ENCODE measurements at regions not wholly inside any gene's neighbourhood (a gene's known extent, or its start where the extent isn't known, plus 50 kb on each side); places are given as distances from the start of the nearest gene placed in this dataset.

DNA sequence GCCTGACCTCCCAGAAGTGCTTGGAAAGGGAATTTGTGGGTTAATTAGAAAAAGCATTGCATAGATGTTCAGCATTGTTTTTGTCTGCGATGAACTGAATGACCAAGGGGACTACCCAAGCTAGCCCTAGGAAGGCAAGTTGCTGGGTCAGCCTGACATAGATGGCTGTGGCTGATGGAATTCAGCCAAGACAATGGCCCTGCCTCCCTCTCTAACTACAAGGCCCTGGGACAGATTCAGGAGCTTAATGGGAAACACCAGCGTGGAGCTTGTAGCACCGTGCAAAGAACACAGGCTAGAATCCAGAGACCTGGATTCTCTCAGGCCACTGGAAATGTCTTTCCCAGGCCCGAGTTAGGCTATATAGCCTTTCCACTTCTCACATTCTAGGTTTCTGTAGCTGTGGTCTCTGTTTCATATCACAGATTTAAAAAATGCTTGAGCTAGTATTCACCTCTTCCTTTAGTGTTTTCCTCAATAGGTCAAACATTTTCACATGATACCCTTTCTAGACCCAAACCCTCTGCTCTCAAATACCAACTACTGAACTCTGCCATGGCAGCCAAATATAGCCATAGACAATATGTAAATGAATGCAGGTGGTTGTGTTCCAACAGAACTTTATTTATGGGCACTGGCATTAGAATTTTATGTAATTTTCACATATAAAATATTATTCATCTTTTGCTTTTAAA is 294.3 kb upstream of the MEX3C start:
- TF ChIP-seq, protein P1, sequence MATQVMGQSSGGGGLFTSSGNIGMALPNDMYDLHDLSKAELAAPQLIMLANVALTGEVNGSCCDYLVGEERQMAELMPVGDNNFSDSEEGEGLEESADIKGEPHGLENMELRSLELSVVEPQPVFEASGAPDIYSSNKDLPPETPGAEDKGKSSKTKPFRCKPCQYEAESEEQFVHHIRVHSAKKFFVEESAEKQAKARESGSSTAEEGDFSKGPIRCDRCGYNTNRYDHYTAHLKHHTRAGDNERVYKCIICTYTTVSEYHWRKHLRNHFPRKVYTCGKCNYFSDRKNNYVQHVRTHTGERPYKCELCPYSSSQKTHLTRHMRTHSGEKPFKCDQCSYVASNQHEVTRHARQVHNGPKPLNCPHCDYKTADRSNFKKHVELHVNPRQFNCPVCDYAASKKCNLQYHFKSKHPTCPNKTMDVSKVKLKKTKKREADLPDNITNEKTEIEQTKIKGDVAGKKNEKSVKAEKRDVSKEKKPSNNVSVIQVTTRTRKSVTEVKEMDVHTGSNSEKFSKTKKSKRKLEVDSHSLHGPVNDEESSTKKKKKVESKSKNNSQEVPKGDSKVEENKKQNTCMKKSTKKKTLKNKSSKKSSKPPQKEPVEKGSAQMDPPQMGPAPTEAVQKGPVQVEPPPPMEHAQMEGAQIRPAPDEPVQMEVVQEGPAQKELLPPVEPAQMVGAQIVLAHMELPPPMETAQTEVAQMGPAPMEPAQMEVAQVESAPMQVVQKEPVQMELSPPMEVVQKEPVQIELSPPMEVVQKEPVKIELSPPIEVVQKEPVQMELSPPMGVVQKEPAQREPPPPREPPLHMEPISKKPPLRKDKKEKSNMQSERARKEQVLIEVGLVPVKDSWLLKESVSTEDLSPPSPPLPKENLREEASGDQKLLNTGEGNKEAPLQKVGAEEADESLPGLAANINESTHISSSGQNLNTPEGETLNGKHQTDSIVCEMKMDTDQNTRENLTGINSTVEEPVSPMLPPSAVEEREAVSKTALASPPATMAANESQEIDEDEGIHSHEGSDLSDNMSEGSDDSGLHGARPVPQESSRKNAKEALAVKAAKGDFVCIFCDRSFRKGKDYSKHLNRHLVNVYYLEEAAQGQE (IDR thresholded peaks at IDR 0.05; ENCODE audit: insufficient replicate concordance, low read depth) = no peak
- TF ChIP-seq GABPA (IDR thresholded peaks at IDR 0.05; ENCODE audit: low read depth) (no peak), POLR2AphosphoS5 (IDR thresholded peaks at IDR 0.05; ENCODE audit: low read depth) (no peak)
- TF ChIP-seq, protein P2, sequence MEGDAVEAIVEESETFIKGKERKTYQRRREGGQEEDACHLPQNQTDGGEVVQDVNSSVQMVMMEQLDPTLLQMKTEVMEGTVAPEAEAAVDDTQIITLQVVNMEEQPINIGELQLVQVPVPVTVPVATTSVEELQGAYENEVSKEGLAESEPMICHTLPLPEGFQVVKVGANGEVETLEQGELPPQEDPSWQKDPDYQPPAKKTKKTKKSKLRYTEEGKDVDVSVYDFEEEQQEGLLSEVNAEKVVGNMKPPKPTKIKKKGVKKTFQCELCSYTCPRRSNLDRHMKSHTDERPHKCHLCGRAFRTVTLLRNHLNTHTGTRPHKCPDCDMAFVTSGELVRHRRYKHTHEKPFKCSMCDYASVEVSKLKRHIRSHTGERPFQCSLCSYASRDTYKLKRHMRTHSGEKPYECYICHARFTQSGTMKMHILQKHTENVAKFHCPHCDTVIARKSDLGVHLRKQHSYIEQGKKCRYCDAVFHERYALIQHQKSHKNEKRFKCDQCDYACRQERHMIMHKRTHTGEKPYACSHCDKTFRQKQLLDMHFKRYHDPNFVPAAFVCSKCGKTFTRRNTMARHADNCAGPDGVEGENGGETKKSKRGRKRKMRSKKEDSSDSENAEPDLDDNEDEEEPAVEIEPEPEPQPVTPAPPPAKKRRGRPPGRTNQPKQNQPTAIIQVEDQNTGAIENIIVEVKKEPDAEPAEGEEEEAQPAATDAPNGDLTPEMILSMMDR (IDR thresholded peaks at IDR 0.05; ENCODE audit: insufficient read depth, low read length) = no peak
- H3K4me3 ChIP-seq (replicated peaks; ENCODE audit: insufficient read depth, low read length) = no peak overlapping the region
- H3K27me3 ChIP-seq (ENCODE audit: insufficient read depth, poor library complexity, severe bottlenecking) = peaks cover 3% of the 10 kb centered on the region
- no peak overlapping the region for H3K27ac ChIP-seq (replicated peaks)
- DNase-seq (ENCODE audit: low read depth in 1 of 2, low spot score in 1 of 2) = no peak

DNA sequence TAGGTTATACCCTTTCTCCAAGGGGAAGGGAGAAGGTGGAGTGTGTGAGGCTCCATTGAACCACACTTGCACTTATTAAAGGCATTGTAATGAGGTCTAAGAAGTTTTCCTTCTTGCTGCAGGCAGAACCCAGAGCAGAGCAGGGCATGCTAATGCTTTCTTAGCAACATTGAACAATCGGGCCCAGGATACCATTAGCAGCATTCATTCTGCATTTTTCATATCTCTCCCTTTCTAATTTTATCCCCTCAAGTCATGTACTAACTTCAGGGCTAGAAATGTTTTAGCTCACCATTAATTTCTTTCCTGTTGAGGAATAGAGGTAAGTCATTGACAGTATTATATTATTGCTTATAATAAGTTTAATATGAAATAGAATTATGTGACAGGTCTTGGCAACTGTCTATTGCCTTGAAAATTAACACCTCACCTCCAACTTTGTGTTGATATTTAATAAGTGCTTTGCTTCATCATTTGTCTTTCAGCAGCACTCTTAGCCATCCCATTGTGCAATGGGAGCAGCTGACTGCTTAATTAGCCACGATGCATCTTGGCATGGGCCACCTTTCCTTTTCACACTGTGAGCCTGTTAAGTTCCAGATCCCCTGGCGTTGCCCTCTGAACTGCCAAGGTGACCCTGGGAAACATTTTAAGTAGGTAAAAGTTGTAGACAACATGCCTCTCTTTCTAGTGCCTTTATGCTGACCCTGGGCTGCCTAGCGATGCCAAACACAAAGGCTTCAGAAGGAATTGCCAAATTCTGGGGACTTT is 300.8 kb upstream of the MEX3C start:
- H3K27ac ChIP-seq (replicated peaks) = no peak overlapping the region
- no peak overlapping the region for H3K4me3 ChIP-seq (replicated peaks; ENCODE audit: insufficient read depth, low read length)
- H3K27me3 ChIP-seq (ENCODE audit: insufficient read depth, poor library complexity, severe bottlenecking) = no peaks in the 10 kb centered on the region
- TF ChIP-seq, protein P2 (IDR thresholded peaks at IDR 0.05; ENCODE audit: insufficient read depth, low read length) = no peak
- no peak for TF ChIP-seq POLR2AphosphoS5 (IDR thresholded peaks at IDR 0.05; ENCODE audit: low read depth)
- TF ChIP-seq SPI1 (IDR thresholded peaks at IDR 0.05; ENCODE audit: borderline replicate concordance, low read depth) = no peak
- TF ChIP-seq, protein P1 (IDR thresholded peaks at IDR 0.05; ENCODE audit: insufficient replicate concordance, low read depth) = no peak
- no peak for TF ChIP-seq GABPA (IDR thresholded peaks at IDR 0.05; ENCODE audit: low read depth)
- no peak for DNase-seq (ENCODE audit: low read depth in 1 of 2, low spot score in 1 of 2)

DNA sequence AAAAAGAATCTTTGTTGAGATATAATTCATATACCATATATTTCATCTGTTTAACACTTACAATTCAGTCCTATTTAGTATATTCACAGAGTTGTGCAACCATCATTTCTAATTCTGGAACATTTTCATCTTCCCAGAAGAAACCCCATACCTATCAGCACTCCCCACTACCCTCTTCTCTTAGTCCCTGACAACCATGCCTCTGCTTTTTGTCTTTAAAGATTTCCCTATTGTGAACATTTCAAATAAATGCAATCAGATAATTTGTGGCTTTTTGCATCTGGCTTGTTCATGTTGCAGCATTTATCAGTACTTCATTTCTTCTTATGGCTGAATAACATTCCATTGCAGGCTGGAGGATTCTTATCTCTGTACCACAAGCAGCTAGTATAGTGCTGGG is 305.9 kb upstream of the MEX3C start:
- no peak for DNase-seq (ENCODE audit: low read depth in 1 of 2, low spot score in 1 of 2)
- Histone ChIP-seq H3K4me3 (replicated peaks; ENCODE audit: insufficient read depth, low read length) (no peak overlapping the region), H3K27me3 (ENCODE audit: insufficient read depth, poor library complexity, severe bottlenecking) (peaks cover 5% of the 10 kb centered on the region), H3K27ac (replicated peaks) (no peak overlapping the region)
- TF ChIP-seq, protein P2 (IDR thresholded peaks at IDR 0.05; ENCODE audit: insufficient read depth, low read length) = no peak
- TF ChIP-seq SPI1 (IDR thresholded peaks at IDR 0.05; ENCODE audit: borderline replicate concordance, low read depth) = no peak
- TF ChIP-seq, protein P1 (IDR thresholded peaks at IDR 0.05; ENCODE audit: insufficient replicate concordance, low read depth) = no peak
- no peak for TF ChIP-seq POLR2AphosphoS5 (IDR thresholded peaks at IDR 0.05; ENCODE audit: low read depth)
- no peak for TF ChIP-seq GABPA (IDR thresholded peaks at IDR 0.05; ENCODE audit: low read depth)

All from HL-60 (cell line).